B cell (primary cell): ENCODE measurements at regions not wholly inside any gene's neighbourhood (a gene's known extent, or its start where the extent isn't known, plus 50 kb on each side); places are given as distances from the start of the nearest gene placed in this dataset.

Source experiments
- ATAC-seq: fragments of 200-7000 bp; cut with Tn5 transposase; one replicate; pipeline ENCODE4 v1.10.0; 2021; ENCODE audit warnings: low read depth, mild to moderate bottlenecking, moderate number of reproducible peaks, moderate library complexity
- CTCF ChIA-PET: fragments of 350-600 bp; sonication (Branson Sonifier 250); formaldehyde crosslinking; loops from one replicate; lab custom pipeline; 2021; ENCODE audit warnings: antibody characterized with exemption, inconsistent platforms; lab: Charles Lee
- POLR2A ChIA-PET: fragments of 350-600 bp; sonication (Branson Sonifier 250); formaldehyde crosslinking; loops from one replicate; lab custom pipeline; 2021; ENCODE audit warnings: antibody characterized with exemption; lab: Charles Lee
- DNase-seq: peaks from one replicate; pipeline ENCODE4 v3.0.0; 2013
- H2AFZ ChIP-seq: 2 replicates; pipeline ENCODE4 v1.6.1; 2012; ENCODE audit warnings: mild to moderate bottlenecking, low read depth, low read length; ENCODE audit not compliant: insufficient read depth, poor library complexity, severe bottlenecking
- H3K27ac ChIP-seq, 2 donors: 1 replicate in 1 of 2; 2 replicates in 1 of 2; pipeline ENCODE4 v1.5.1; 2012 to 2013; ENCODE audit warnings: low read length in 2 of 2, mild to moderate bottlenecking in 2 of 2, moderate library complexity in 1 of 2
- H3K27me3 ChIP-seq, 4 experiments: fragments of 200-600 bp in 1 of 4; sonication (generic) in 1 of 4; replicated peaks in 1 of 4; 1 replicate in 2 of 4; 2 replicates in 2 of 4; pipeline versions ENCODE4 v1.6.1 to v1.7.0; 2013 to 2016; ENCODE audit warnings: low read length in 3 of 4, mild to moderate bottlenecking in 2 of 4, mixed read lengths in 1 of 4, moderate library complexity in 1 of 4; ENCODE audit not compliant: insufficient read depth in 4 of 4, control insufficient read depth in 3 of 4; ENCODE audit errors: control extremely low read depth in 1 of 4
- H3K36me3 ChIP-seq, 2 experiments: replicated peaks in 1 of 2; 1 replicate in 1 of 2; 2 replicates in 1 of 2; pipeline versions ENCODE4 v1.6.1 to v1.7.1; 2013; ENCODE audit warnings: low read length in 1 of 2; ENCODE audit not compliant: insufficient read depth in 2 of 2, control insufficient read depth in 1 of 2; ENCODE audit errors: control extremely low read depth in 1 of 2, extremely low read depth in 1 of 2
- H3K4me1 ChIP-seq, 2 donors: fragments of 200-600 bp in 1 of 2; sonication (generic) in 1 of 2; 1 replicate in 1 of 2; 2 replicates in 1 of 2; pipeline versions ENCODE4 v1.5.1 to v1.6.1; 2013 to 2017; ENCODE audit warnings: low read length in 2 of 2; ENCODE audit not compliant: control insufficient read depth in 2 of 2, insufficient read depth in 2 of 2
- H3K4me2 ChIP-seq: replicated peaks from 2 replicates; pipeline ENCODE3; 2012; ENCODE audit warnings: mild to moderate bottlenecking, low read depth, low read length; ENCODE audit not compliant: poor library complexity, severe bottlenecking
- H3K4me3 ChIP-seq, 5 experiments: fragments of 200-600 bp in 1 of 5; sonication (generic) in 1 of 5; 1 replicate in 3 of 5; 2 replicates in 2 of 5; pipeline versions ENCODE4 v1.5.1 to v1.7.0; 2011 to 2016; ENCODE audit warnings: low read length in 4 of 5, mild to moderate bottlenecking in 4 of 5, low read depth in 2 of 5, control low read depth in 1 of 5, moderate library complexity in 1 of 5; ENCODE audit not compliant: insufficient read depth in 1 of 5; ENCODE audit errors: control extremely low read depth in 1 of 5, extremely low read depth in 1 of 5
- H3K79me2 ChIP-seq: fragments of 200-600 bp; sonication (generic); one replicate; pipeline ENCODE4 v1.6.0; 2016; ENCODE audit warnings: low read length; ENCODE audit not compliant: control insufficient read depth, insufficient read depth
- H3K9ac ChIP-seq: fragments of 200-600 bp; sonication (generic); 2 replicates; pipeline ENCODE4 v1.6.1; 2017; ENCODE audit warnings: mild to moderate bottlenecking, low read length, moderate library complexity
- H3K9me3 ChIP-seq, 3 donors: one replicate each; pipeline versions ENCODE4 v1.6.1 to v1.7.1; 2013; ENCODE audit warnings: low read length in 2 of 3; ENCODE audit not compliant: control insufficient read depth in 2 of 3, insufficient read depth in 1 of 3; ENCODE audit errors: control extremely low read depth in 1 of 3
- H4K20me1 ChIP-seq: 2 replicates; pipeline ENCODE4 v1.6.0; 2012; ENCODE audit warnings: mild to moderate bottlenecking, low read length; ENCODE audit not compliant: insufficient read depth, control insufficient read depth, poor library complexity, severe bottlenecking
- H3K27ac Mint-ChIP-seq: one replicate; pipeline ENCODE4 v1.8.0; 2021; ENCODE audit warnings: mixed read lengths
- H3K27me3 Mint-ChIP-seq: one replicate; pipeline ENCODE4 v1.8.0; 2021; ENCODE audit warnings: mixed read lengths
- H3K4me1 Mint-ChIP-seq: one replicate; pipeline ENCODE4 v1.8.0; 2021; ENCODE audit warnings: mixed read lengths
- H3K4me3 Mint-ChIP-seq: one replicate; pipeline ENCODE4 v1.8.0; 2021; ENCODE audit warnings: mixed read lengths
- H3K9me3 Mint-ChIP-seq: one replicate; pipeline ENCODE4 v1.8.0; 2022; ENCODE audit warnings: mixed read lengths; ENCODE audit not compliant: insufficient read depth
- EZH2 ChIP-seq: IDR thresholded peaks from 2 replicates; pipeline ENCODE4 v1.6.1; 2012; ENCODE audit warnings: borderline replicate concordance, low read depth, mild to moderate bottlenecking, moderate library complexity, low read length; ENCODE audit not compliant: insufficient read depth, poor library complexity, severe bottlenecking
- WGBS: methylation state at CpG from one replicate; pipeline ENCODE4 v1.1.5; 2013; ENCODE audit warnings: missing lambda C conversion rate; ENCODE audit not compliant: insufficient coverage; 5-methylcytosine and 5-hydroxymethylcytosine counted together
- intact Hi-C: fragments of 100-400 bp; cut with micrococcal nuclease; formaldehyde crosslinking; loops from one replicate; pipeline ENCODE4 v1.10.0; 2022
- TF ChIP-seq, protein P1 (sequence below): fragments of 200-600 bp; IDR thresholded peaks from one replicate; pipeline ENCODE4 v1.8.0; 2022; ENCODE audit warnings: antibody characterized with exemption, mild to moderate bottlenecking

DNA sequence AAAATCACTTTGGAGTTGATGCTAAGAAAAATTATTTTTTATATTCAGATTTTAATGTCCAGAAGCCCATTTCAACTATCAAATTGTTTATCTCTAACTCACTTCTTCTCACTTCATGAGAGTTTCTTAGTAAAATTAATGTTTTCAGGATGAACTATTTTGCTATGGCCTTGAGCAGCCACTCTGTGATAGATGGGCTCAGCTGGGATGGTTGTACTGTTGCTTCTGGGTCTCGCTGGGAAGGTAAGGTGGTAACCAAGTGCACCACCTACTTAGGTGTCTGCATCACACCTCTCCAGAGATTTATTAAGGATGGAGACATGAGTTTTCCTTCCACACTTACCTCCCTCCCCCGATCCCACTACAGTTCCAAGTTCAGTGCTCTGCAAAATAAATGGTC is 110.3 kb upstream of the ATP2B2 start:
- no peak overlapping the region for H3K27ac ChIP-seq
- H3K4me3 ChIP-seq, result no peak overlapping the region
- no peak overlapping the region for H2AFZ ChIP-seq
- H3K79me2 ChIP-seq, result no peaks in the 10 kb centered on the region
- no CpG with 5 or more reads among the region's 2 CpGs for WGBS
- TF ChIP-seq, protein P1, sequence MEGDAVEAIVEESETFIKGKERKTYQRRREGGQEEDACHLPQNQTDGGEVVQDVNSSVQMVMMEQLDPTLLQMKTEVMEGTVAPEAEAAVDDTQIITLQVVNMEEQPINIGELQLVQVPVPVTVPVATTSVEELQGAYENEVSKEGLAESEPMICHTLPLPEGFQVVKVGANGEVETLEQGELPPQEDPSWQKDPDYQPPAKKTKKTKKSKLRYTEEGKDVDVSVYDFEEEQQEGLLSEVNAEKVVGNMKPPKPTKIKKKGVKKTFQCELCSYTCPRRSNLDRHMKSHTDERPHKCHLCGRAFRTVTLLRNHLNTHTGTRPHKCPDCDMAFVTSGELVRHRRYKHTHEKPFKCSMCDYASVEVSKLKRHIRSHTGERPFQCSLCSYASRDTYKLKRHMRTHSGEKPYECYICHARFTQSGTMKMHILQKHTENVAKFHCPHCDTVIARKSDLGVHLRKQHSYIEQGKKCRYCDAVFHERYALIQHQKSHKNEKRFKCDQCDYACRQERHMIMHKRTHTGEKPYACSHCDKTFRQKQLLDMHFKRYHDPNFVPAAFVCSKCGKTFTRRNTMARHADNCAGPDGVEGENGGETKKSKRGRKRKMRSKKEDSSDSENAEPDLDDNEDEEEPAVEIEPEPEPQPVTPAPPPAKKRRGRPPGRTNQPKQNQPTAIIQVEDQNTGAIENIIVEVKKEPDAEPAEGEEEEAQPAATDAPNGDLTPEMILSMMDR, result no peak
- no peak for TF ChIP-seq EZH2
- H3K4me1 ChIP-seq, result no peaks in the 10 kb centered on the region
- ChIA-PET CTCF (no interaction called here), POLR2A (no interaction called here)
- no peaks in the 10 kb centered on the region for H3K4me1 Mint-ChIP-seq
- intact Hi-C loops, result no loop called here
- no peak overlapping the region for H3K27ac Mint-ChIP-seq
- H4K20me1 ChIP-seq, result no peaks in the 10 kb centered on the region
- peaks cover 20% of the 10 kb centered on the region for H3K9me3 Mint-ChIP-seq
- ATAC-seq (no peak), DNase-seq (no peak)
- H3K9me3 ChIP-seq, result peaks cover 0 to 23% (median 17%) of the 10 kb centered on the region in 3 donors
- H3K4me3 Mint-ChIP-seq, result no peak overlapping the region
- H3K36me3 ChIP-seq, result no peaks in the 10 kb centered on the region
- no peak overlapping the region for H3K4me2 ChIP-seq
- peaks cover 0 to 17% (median 2%) of the 10 kb centered on the region in 4 experiments for H3K27me3 ChIP-seq
- peaks cover 51% of the 10 kb centered on the region for H3K27me3 Mint-ChIP-seq
- no peak overlapping the region for H3K9ac ChIP-seq

DNA sequence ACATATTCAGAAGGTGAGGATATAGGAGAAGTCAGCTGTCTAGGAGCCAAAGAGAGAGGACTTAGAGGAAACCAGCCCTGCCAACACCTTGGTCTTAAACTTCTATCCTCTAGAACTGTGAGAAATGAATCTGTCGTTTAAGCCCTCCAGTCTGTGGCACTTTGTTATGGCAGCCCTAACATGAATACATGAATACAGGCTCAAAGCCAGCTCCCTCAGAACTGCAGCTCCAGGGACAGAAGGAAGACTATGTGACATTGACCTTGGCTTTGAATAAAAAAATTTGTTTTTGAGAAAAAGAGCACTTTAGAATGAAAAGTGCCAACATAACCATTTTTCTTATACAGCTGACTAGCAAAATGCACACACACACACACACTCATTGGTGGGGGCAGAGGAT is 110.9 kb upstream of the ATP2B2 start:
- Histone ChIP-seq H3K4me3 (no peak overlapping the region), H4K20me1 (no peaks in the 10 kb centered on the region), H3K4me1 (no peaks in the 10 kb centered on the region), H3K4me2 (no peak overlapping the region), H3K9ac (no peak overlapping the region), H3K36me3 (no peaks in the 10 kb centered on the region), H3K27ac (no peak overlapping the region), H3K79me2 (no peaks in the 10 kb centered on the region), H3K27me3 (peaks cover 0 to 21% (median 2%) of the 10 kb centered on the region in 4 experiments), H2AFZ (no peak overlapping the region), H3K9me3 (peaks cover 0 to 20% (median 17%) of the 10 kb centered on the region in 3 donors)
- Mint-ChIP-seq H3K9me3 (peaks cover 20% of the 10 kb centered on the region), H3K4me1 (no peaks in the 10 kb centered on the region), H3K27ac (no peak overlapping the region), H3K27me3 (peaks cover 47% of the 10 kb centered on the region), H3K4me3 (no peak overlapping the region)
- TF ChIP-seq EZH2, result no peak
- TF ChIP-seq, protein P1, result no peak
- ChIA-PET POLR2A (no interaction called here), CTCF (no interaction called here)
- ATAC-seq, result no peak
- WGBS, result no CpG with 5 or more reads among the region's 1 CpG
- intact Hi-C loops, result no loop called here
- no peak for DNase-seq
